ENCODE measurements at regions not wholly inside any gene's neighbourhood (a gene's known extent, or its start where the extent isn't known, plus 50 kb on each side); places are given as distances from the start of the nearest gene placed in this dataset.
A peak's percentile ranks its signal among the peaks of the same experiment; 100 is the strongest.

GRCh38 chr22:23513705-23514104 lies 66.4 kb downstream of the IGLL1 start:
- WGBS (ENCODE audit: insufficient coverage), result 88% methylated on average over 5 of the region's 7 CpGs
- H3K9me3 Mint-ChIP-seq, result no peaks in the 10 kb centered on the region
- H3K4me1 ChIP-seq (ENCODE audit: control insufficient read depth in 1 of 2, insufficient read depth in 2 of 2, low read length in 2 of 2), result no peaks in the 10 kb centered on the region
- H3K4me3 Mint-ChIP-seq, result no peak overlapping the region
- H3K4me2 ChIP-seq (replicated peaks; ENCODE audit: extremely low read depth, low read length, poor library complexity, severe bottlenecking), result no peak overlapping the region
- no peaks in the 10 kb centered on the region for H3K79me2 ChIP-seq (ENCODE audit: insufficient read depth, low read length)
- H3K36me3 ChIP-seq (replicated peaks in 1 of 2; ENCODE audit: control insufficient read depth in 1 of 2, insufficient read depth in 2 of 2, low read length in 2 of 2), result no peaks in the 10 kb centered on the region
- no peak overlapping the region for H3K9ac ChIP-seq (ENCODE audit: insufficient read depth, low read length, poor library complexity, severe bottlenecking)
- no peak overlapping the region for H3K27ac ChIP-seq (ENCODE audit: low read depth in 1 of 2, low read length in 2 of 2)
- H3K9me3 ChIP-seq (replicated peaks in 1 of 2; ENCODE audit: control insufficient read depth in 1 of 2, insufficient read depth in 1 of 2, low read length in 2 of 2), result no peaks in the 10 kb centered on the region
- no peaks in the 10 kb centered on the region for H3K27me3 ChIP-seq (ENCODE audit: control insufficient read depth in 2 of 2, insufficient read depth in 2 of 2, low read length in 2 of 2)
- H2AFZ ChIP-seq (ENCODE audit: insufficient read depth, low read depth, low read length, poor library complexity, severe bottlenecking), result no peak overlapping the region
- intact Hi-C loops (cut with micrococcal nuclease), result no loop called here
- H3K4me3 ChIP-seq (replicated peaks in 1 of 3; ENCODE audit: low read depth in 2 of 3, low read length in 3 of 3), result no peak overlapping the region
- no peak for TF ChIP-seq CTCF (IDR thresholded peaks at IDR 0.05)
- no peak for DNase-seq
- no peaks in the 10 kb centered on the region for H3K4me1 Mint-ChIP-seq
- no peak overlapping the region for H3K27ac Mint-ChIP-seq
- H3K36me3 Mint-ChIP-seq, result no peaks in the 10 kb centered on the region
- H3K27me3 Mint-ChIP-seq (ENCODE audit: low read depth in 3 of 3), result peaks cover 1 to 6% (median 2%) of the 10 kb centered on the region in 3 donors
- no peaks in the 10 kb centered on the region for H4K20me1 ChIP-seq (ENCODE audit: insufficient read depth, low read length)

GRCh38 chr22:23513133-23513532 lies 67.0 kb downstream of the IGLL1 start:
- no peak overlapping the region for H3K4me3 ChIP-seq (replicated peaks in 1 of 3; ENCODE audit: low read depth in 2 of 3, low read length in 3 of 3)
- H3K4me1 Mint-ChIP-seq, result no peaks in the 10 kb centered on the region
- DNase-seq, result no peak
- intact Hi-C loops (cut with micrococcal nuclease), result no loop called here
- H2AFZ ChIP-seq (ENCODE audit: insufficient read depth, low read depth, low read length, poor library complexity, severe bottlenecking), result no peak overlapping the region
- TF ChIP-seq CTCF (IDR thresholded peaks at IDR 0.05), result no peak
- 96% methylated on average over 9 of the region's 15 CpGs for WGBS (ENCODE audit: insufficient coverage)
- peaks cover 1 to 6% (median 2%) of the 10 kb centered on the region in 3 donors for H3K27me3 Mint-ChIP-seq (ENCODE audit: low read depth in 3 of 3)
- no peaks in the 10 kb centered on the region for H3K9me3 Mint-ChIP-seq
- H3K27ac ChIP-seq (ENCODE audit: low read depth in 1 of 2, low read length in 2 of 2), result no peak overlapping the region
- no peaks in the 10 kb centered on the region for H3K36me3 ChIP-seq (replicated peaks in 1 of 2; ENCODE audit: control insufficient read depth in 1 of 2, insufficient read depth in 2 of 2, low read length in 2 of 2)
- H3K9me3 ChIP-seq (replicated peaks in 1 of 2; ENCODE audit: control insufficient read depth in 1 of 2, insufficient read depth in 1 of 2, low read length in 2 of 2), result no peaks in the 10 kb centered on the region
- H3K27me3 ChIP-seq (ENCODE audit: control insufficient read depth in 2 of 2, insufficient read depth in 2 of 2, low read length in 2 of 2), result no peaks in the 10 kb centered on the region
- H4K20me1 ChIP-seq (ENCODE audit: insufficient read depth, low read length), result no peaks in the 10 kb centered on the region
- no peaks in the 10 kb centered on the region for H3K36me3 Mint-ChIP-seq
- H3K79me2 ChIP-seq (ENCODE audit: insufficient read depth, low read length), result no peaks in the 10 kb centered on the region
- H3K9ac ChIP-seq (ENCODE audit: insufficient read depth, low read length, poor library complexity, severe bottlenecking), result no peak overlapping the region
- H3K4me3 Mint-ChIP-seq, result peak overlapping the region in 1 of 2 donors; percentile 20
- H3K27ac Mint-ChIP-seq, result no peak overlapping the region
- H3K4me2 ChIP-seq (replicated peaks; ENCODE audit: extremely low read depth, low read length, poor library complexity, severe bottlenecking), result no peak overlapping the region
- H3K4me1 ChIP-seq (ENCODE audit: control insufficient read depth in 1 of 2, insufficient read depth in 2 of 2, low read length in 2 of 2), result no peaks in the 10 kb centered on the region
